B cell (primary cell): ENCODE measurements at regions not wholly inside any gene's neighbourhood (a gene's known extent, or its start where the extent isn't known, plus 50 kb on each side); places are given as distances from the start of the nearest gene placed in this dataset.

ENCODE experiments used
- ATAC-seq: fragments of 200-7000 bp; cut with Tn5 transposase; one replicate; pipeline ENCODE4 v1.10.0; 2021; ENCODE audit warnings: low read depth, mild to moderate bottlenecking, moderate number of reproducible peaks, moderate library complexity
- CTCF ChIA-PET: fragments of 350-600 bp; sonication (Branson Sonifier 250); formaldehyde crosslinking; loops from one replicate; lab custom pipeline; 2021; ENCODE audit warnings: antibody characterized with exemption, inconsistent platforms; lab: Charles Lee
- POLR2A ChIA-PET: fragments of 350-600 bp; sonication (Branson Sonifier 250); formaldehyde crosslinking; loops from one replicate; lab custom pipeline; 2021; ENCODE audit warnings: antibody characterized with exemption; lab: Charles Lee
- DNase-seq: peaks from one replicate; pipeline ENCODE4 v3.0.0; 2013
- H2AFZ ChIP-seq: 2 replicates; pipeline ENCODE4 v1.6.1; 2012; ENCODE audit warnings: mild to moderate bottlenecking, low read depth, low read length; ENCODE audit not compliant: insufficient read depth, poor library complexity, severe bottlenecking
- H3K27ac ChIP-seq, 2 donors: 1 replicate in 1 of 2; 2 replicates in 1 of 2; pipeline ENCODE4 v1.5.1; 2012 to 2013; ENCODE audit warnings: low read length in 2 of 2, mild to moderate bottlenecking in 2 of 2, moderate library complexity in 1 of 2
- H3K27me3 ChIP-seq, 4 experiments: fragments of 200-600 bp in 1 of 4; sonication (generic) in 1 of 4; replicated peaks in 1 of 4; 1 replicate in 2 of 4; 2 replicates in 2 of 4; pipeline versions ENCODE4 v1.6.1 to v1.7.0; 2013 to 2016; ENCODE audit warnings: low read length in 3 of 4, mild to moderate bottlenecking in 2 of 4, mixed read lengths in 1 of 4, moderate library complexity in 1 of 4; ENCODE audit not compliant: insufficient read depth in 4 of 4, control insufficient read depth in 3 of 4; ENCODE audit errors: control extremely low read depth in 1 of 4
- H3K36me3 ChIP-seq, 2 experiments: replicated peaks in 1 of 2; 1 replicate in 1 of 2; 2 replicates in 1 of 2; pipeline versions ENCODE4 v1.6.1 to v1.7.1; 2013; ENCODE audit warnings: low read length in 1 of 2; ENCODE audit not compliant: insufficient read depth in 2 of 2, control insufficient read depth in 1 of 2; ENCODE audit errors: control extremely low read depth in 1 of 2, extremely low read depth in 1 of 2
- H3K4me1 ChIP-seq, 2 donors: fragments of 200-600 bp in 1 of 2; sonication (generic) in 1 of 2; 1 replicate in 1 of 2; 2 replicates in 1 of 2; pipeline versions ENCODE4 v1.5.1 to v1.6.1; 2013 to 2017; ENCODE audit warnings: low read length in 2 of 2; ENCODE audit not compliant: control insufficient read depth in 2 of 2, insufficient read depth in 2 of 2
- H3K4me2 ChIP-seq: replicated peaks from 2 replicates; pipeline ENCODE3; 2012; ENCODE audit warnings: mild to moderate bottlenecking, low read depth, low read length; ENCODE audit not compliant: poor library complexity, severe bottlenecking
- H3K4me3 ChIP-seq, 5 experiments: fragments of 200-600 bp in 1 of 5; sonication (generic) in 1 of 5; 1 replicate in 3 of 5; 2 replicates in 2 of 5; pipeline versions ENCODE4 v1.5.1 to v1.7.0; 2011 to 2016; ENCODE audit warnings: low read length in 4 of 5, mild to moderate bottlenecking in 4 of 5, low read depth in 2 of 5, control low read depth in 1 of 5, moderate library complexity in 1 of 5; ENCODE audit not compliant: insufficient read depth in 1 of 5; ENCODE audit errors: control extremely low read depth in 1 of 5, extremely low read depth in 1 of 5
- H3K79me2 ChIP-seq: fragments of 200-600 bp; sonication (generic); one replicate; pipeline ENCODE4 v1.6.0; 2016; ENCODE audit warnings: low read length; ENCODE audit not compliant: control insufficient read depth, insufficient read depth
- H3K9ac ChIP-seq: fragments of 200-600 bp; sonication (generic); 2 replicates; pipeline ENCODE4 v1.6.1; 2017; ENCODE audit warnings: mild to moderate bottlenecking, low read length, moderate library complexity
- H3K9me3 ChIP-seq, 3 donors: one replicate each; pipeline versions ENCODE4 v1.6.1 to v1.7.1; 2013; ENCODE audit warnings: low read length in 2 of 3; ENCODE audit not compliant: control insufficient read depth in 2 of 3, insufficient read depth in 1 of 3; ENCODE audit errors: control extremely low read depth in 1 of 3
- H4K20me1 ChIP-seq: 2 replicates; pipeline ENCODE4 v1.6.0; 2012; ENCODE audit warnings: mild to moderate bottlenecking, low read length; ENCODE audit not compliant: insufficient read depth, control insufficient read depth, poor library complexity, severe bottlenecking
- H3K27ac Mint-ChIP-seq: one replicate; pipeline ENCODE4 v1.8.0; 2021; ENCODE audit warnings: mixed read lengths
- H3K27me3 Mint-ChIP-seq: one replicate; pipeline ENCODE4 v1.8.0; 2021; ENCODE audit warnings: mixed read lengths
- H3K4me1 Mint-ChIP-seq: one replicate; pipeline ENCODE4 v1.8.0; 2021; ENCODE audit warnings: mixed read lengths
- H3K4me3 Mint-ChIP-seq: one replicate; pipeline ENCODE4 v1.8.0; 2021; ENCODE audit warnings: mixed read lengths
- H3K9me3 Mint-ChIP-seq: one replicate; pipeline ENCODE4 v1.8.0; 2022; ENCODE audit warnings: mixed read lengths; ENCODE audit not compliant: insufficient read depth
- CTCF ChIP-seq: fragments of 200-600 bp; IDR thresholded peaks from one replicate; pipeline ENCODE4 v1.8.0; 2022; ENCODE audit warnings: antibody characterized with exemption, mild to moderate bottlenecking
- EZH2 ChIP-seq: IDR thresholded peaks from 2 replicates; pipeline ENCODE4 v1.6.1; 2012; ENCODE audit warnings: borderline replicate concordance, low read depth, mild to moderate bottlenecking, moderate library complexity, low read length; ENCODE audit not compliant: insufficient read depth, poor library complexity, severe bottlenecking
- WGBS: methylation state at CpG from one replicate; pipeline ENCODE4 v1.1.5; 2013; ENCODE audit warnings: missing lambda C conversion rate; ENCODE audit not compliant: insufficient coverage; 5-methylcytosine and 5-hydroxymethylcytosine counted together
- intact Hi-C: fragments of 100-400 bp; cut with micrococcal nuclease; formaldehyde crosslinking; loops from one replicate; pipeline ENCODE4 v1.10.0; 2022

GRCh38 chr4:154953691-154954090, 172.6 kb downstream of the RBM46 start:
- H3K27ac ChIP-seq, result no peak overlapping the region
- CTCF ChIA-PET, result no interaction called here
- H3K4me3 ChIP-seq, result no peak overlapping the region
- Mint-ChIP-seq H3K9me3 (peaks cover 14% of the 10 kb centered on the region), H3K27ac (no peak overlapping the region), H3K4me1 (no peaks in the 10 kb centered on the region), H3K27me3 (no peaks in the 10 kb centered on the region), H3K4me3 (no peak overlapping the region)
- H4K20me1 ChIP-seq, result no peaks in the 10 kb centered on the region
- H3K36me3 ChIP-seq, result no peaks in the 10 kb centered on the region
- H2AFZ ChIP-seq, result no peak overlapping the region
- no peak overlapping the region for H3K4me2 ChIP-seq
- DNase-seq (no peak), ATAC-seq (no peak)
- H3K9me3 ChIP-seq, result peaks cover 0 to 10% (median 2%) of the 10 kb centered on the region in 3 donors
- no peaks in the 10 kb centered on the region for H3K79me2 ChIP-seq
- no peaks in the 10 kb centered on the region for H3K4me1 ChIP-seq
- H3K27me3 ChIP-seq, result no peaks in the 10 kb centered on the region
- no peak overlapping the region for H3K9ac ChIP-seq
- POLR2A ChIA-PET, result no interaction called here
- TF ChIP-seq EZH2 (no peak), CTCF (no peak)
- intact Hi-C loops, result no loop called here

- WGBS, result 91% methylated on average over 2 of the region's 2 CpGs
- peaks cover 0 to 10% (median 2%) of the 10 kb centered on the region in 3 donors for H3K9me3 ChIP-seq
- no peaks in the 10 kb centered on the region for H3K79me2 ChIP-seq
- H4K20me1 ChIP-seq, result no peaks in the 10 kb centered on the region
- H3K27me3 ChIP-seq, result no peaks in the 10 kb centered on the region
- no peak overlapping the region for H3K27ac ChIP-seq
- no peaks in the 10 kb centered on the region for H3K4me1 Mint-ChIP-seq
- ATAC-seq (no peak), DNase-seq (no peak)
- H3K9ac ChIP-seq, result no peak overlapping the region
- H3K4me2 ChIP-seq, result no peak overlapping the region
- no peaks in the 10 kb centered on the region for H3K36me3 ChIP-seq
- H2AFZ ChIP-seq, result no peak overlapping the region
- no peaks in the 10 kb centered on the region for H3K4me1 ChIP-seq
- peaks cover 14% of the 10 kb centered on the region for H3K9me3 Mint-ChIP-seq
- H3K4me3 Mint-ChIP-seq, result no peak overlapping the region
- ChIA-PET CTCF (no interaction called here), POLR2A (no interaction called here)
- H3K27ac Mint-ChIP-seq, result no peak overlapping the region
- TF ChIP-seq CTCF (no peak), EZH2 (no peak)
- intact Hi-C loops, result no loop called here
- H3K4me3 ChIP-seq, result no peak overlapping the region
- no peaks in the 10 kb centered on the region for H3K27me3 Mint-ChIP-seq
Observed at GRCh38 chr4:154954117-154954516, 173.0 kb downstream of the RBM46 start.
